CD4-positive, alpha-beta T cell treated with Interleukin-4 for 1 hour (primary cell): ENCODE measurements at regions not wholly inside any gene's neighbourhood (a gene's known extent, or its start where the extent isn't known, plus 50 kb on each side); places are given as distances from the start of the nearest gene placed in this dataset.

Experiments
- DNase-seq, 2 donors: peaks; one replicate each; pipeline ENCODE4 v3.0.0-alpha.2; 2020 to 2022

DNA sequence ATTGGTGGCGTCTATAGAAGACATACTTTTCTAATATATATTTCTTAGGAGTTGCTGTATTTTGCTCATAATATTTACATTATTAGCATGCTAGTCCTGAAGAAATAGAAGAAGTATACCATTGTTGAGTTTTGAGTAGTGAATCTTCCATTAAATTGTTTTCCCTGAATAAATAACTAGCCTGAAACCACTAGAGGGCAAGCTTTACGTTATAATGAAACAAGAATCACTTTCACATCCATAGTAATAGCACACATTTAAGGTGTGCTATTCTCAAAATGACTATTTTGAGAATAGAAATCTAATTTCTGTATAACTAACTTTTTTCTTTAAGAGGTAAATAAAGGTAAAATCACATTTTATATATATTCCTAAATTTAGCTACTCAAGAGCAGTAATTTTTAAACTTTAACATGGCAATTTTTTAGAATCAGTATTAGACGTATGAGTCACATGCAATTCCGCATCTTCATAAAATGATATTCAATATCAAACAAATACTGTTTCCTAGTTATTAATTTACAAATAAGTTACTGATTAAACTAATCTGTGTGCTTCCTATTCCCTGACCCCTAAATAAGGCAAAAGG lies 213.2 kb upstream of the MANEA start:
- peak in 1 of 2 donors; percentile 2 for DNase-seq

DNA sequence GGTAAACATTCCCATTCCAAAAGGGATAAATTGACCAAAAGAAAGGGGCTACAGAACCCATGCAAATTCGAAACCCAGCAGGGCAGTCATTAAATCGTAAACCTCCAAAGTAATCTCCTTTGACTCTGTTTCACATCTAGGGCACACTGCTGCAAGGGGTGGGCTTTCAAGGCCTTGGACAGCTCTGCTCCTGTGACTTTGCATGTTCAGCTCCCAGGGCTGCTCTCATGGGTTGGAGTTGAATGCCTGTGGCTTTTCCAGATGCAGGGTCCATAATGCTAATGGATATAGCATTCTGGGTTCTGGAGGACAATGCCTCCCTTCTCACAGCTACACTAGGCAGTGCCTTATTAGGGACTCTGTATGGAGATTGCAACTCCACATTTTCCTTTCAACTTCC lies 211.9 kb upstream of the MANEA start:
- DNase-seq = no peak

DNA sequence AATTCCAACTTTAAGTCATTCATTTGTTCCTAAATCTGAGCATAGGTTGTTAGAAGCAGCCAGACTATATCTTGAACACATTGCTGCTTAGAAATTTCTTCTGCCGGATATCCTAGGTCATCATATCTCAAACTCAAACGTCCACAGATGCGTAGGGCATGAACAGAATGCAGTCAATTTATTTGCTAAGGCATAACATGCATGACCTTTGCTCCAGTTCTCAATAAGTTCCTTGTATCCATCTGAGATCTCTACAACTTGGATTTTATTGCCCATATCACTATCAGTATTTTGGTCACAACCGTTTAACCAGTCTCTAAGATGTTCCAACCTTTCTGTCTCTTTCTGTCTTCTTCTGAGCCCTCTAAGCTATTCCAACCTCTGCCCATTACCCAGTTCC lies 210.9 kb upstream of the MANEA start:
- no peak for DNase-seq

DNA sequence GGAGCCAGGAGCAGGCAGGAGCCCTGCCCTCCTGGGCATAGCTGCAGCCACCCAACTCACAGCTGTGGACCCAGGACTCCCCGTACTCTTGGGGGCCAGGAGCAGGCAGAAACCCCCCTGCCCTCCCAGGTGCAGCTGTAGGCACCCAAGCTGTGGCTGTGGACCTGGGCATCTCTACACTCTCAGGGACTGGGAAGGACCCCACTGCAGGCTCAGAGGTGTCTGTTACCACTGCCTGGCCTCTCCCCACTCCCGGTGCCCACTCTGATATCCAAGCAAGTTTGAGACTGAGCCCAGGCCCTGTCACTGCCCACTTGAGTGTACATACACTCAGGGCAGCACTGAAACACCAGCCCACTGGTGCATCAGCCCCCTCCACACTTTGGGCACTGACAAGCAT lies 193.5 kb upstream of the MANEA start:
- DNase-seq = no peak

DNA sequence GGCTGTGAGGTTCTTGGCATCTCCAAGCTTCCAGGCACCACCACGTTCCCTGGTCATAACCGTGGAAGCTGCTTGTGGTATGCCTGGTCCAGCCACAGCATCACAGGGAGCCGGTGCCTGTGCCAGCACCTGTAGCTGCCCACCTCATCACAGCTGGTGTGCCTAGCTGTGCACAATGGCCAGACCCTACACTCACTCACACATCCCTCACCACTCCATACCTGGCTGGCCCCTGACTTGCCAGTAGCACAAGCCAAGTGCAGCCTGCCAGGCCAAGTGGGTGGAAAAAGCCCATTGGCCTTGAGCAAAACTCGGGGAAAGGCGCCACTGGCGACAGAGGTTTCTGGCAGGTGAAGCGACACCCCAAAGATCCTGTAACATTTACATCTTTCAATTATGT lies 192.3 kb upstream of the MANEA start:
- DNase-seq = no peak

DNA sequence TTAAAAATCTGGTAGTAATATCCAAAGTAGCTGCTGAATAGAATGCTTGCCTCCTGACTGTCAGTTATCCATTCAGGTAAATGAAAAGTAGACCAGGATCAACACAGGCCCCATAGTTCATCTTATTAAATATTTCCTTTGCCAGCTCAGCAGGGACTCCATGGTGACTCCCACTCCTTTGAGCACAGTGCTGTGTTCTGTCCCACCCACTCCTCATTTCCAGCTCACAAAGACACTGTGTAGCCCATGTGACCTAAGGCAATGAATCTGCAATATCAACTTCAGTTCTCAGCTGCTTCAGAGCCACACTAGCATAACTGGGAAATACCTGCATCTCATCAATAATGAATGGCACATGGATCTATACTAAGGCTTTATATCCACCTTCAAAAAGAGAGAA lies 189.5 kb upstream of the MANEA start:
- DNase-seq = no peak

DNA sequence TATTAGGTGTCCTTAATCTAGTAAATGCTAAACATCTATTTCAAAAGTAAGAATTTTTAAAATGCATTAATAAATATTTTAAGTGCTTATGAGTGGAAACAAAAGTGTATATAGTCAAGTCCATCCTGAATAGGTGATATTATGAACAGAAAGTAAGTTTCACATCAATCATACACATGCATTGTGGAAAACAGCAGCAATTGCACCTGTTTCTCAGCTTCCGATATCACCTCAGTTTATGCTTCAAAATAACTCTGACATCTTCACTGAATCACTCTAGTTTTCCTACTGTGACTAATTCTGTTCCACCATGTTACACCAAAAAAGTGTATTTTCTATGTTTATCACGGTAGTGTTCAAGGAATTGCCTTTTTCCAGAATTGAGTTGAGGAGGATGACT lies 172.6 kb upstream of the MANEA start:
- DNase-seq = no peak

DNA sequence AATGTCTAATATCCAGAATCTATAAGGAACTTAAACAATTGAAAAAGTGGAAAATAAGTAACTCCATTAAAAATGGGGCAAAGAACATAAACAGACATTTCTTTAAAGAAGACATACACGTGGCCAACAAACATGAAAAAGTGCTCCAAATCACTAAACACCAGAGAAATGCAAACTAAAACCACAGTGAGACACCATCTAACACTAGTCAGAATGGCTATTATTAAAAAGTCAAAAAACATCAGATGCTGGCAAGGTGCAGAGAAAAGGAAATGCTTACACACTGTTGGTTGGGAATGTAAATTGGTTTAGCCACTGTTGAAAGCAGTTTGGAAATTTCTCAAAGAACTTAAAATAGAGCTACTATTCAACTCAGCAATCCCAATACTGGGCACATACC lies 169.2 kb upstream of the MANEA start:
- no peak for DNase-seq

DNA sequence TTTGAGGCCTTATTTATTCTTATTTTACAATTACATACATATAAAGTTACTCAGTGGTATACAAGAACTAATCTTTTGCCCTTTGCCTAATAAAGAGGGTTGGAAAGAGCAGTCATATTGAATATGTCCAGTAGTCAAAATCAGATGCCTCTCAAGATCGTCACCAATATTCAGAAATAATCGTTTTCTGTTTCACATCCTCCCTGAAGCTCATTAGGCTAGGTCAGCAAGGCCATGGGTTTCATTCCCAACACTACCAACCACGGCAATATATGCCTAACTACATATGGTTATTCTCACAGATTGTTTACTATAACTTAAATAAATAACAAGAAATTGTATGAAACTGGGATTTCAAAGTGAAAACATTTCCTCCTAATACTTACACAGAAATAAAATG lies 167.2 kb upstream of the MANEA start:
- no peak for DNase-seq

DNA sequence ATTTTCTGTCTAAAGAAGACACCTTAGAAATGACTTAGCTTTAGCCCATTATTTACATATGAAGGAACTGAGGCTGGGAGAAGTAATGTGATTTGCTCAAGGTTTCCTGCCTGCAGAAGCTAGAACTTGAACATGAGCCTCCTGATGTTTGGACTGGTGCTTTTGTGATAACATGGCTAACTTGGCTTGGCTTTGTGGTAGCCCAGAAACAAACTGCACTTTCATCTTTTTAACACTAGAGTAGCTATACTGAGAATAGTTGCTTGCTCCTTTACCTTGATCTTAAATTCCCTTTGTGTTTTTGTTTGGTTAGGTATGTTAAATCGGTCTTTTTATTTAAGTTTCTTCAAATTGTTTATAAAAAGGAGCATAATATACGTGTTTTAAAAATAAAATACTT lies 163.5 kb upstream of the MANEA start:
- DNase-seq = no peak

DNA sequence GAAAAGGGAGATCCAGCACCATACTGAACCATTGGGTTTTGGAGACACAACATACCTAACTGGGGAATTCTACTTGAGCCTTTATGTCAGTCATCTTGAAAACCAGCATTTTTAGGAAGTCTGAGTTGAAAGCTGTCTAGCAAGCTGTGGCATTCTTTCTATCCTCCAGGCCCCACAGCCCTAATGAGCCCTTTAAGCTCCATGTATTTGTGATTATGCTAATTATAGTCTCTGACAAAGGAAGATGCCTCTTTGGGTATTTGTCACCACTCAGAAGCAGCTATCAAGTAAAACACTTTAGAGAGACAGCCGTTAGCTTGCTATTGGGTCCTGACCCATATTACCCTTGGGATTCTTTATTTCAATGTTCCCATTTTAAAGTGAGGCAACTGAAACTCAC lies 159.5 kb upstream of the MANEA start:
- DNase-seq = no peak

DNA sequence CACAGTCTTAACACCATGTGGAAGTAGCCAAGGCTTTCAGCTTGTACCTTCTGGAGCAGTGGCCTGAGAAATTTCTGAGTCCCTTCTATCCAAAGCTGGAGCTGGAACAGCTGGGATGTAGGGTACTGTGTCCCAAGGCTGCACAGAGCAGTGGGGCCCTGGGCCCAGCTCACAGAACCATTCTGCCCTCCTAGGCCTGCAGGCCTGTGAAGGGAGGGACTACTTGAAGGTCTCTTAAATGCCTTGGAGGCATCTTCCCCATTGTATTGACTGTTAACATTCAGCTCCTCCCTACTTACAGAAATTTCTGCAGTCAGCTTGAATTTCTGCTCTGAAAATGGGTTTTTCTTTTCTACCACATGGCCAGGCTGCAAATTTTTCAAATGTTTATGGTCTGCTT lies 156.5 kb upstream of the MANEA start:
- DNase-seq = no peak

DNA sequence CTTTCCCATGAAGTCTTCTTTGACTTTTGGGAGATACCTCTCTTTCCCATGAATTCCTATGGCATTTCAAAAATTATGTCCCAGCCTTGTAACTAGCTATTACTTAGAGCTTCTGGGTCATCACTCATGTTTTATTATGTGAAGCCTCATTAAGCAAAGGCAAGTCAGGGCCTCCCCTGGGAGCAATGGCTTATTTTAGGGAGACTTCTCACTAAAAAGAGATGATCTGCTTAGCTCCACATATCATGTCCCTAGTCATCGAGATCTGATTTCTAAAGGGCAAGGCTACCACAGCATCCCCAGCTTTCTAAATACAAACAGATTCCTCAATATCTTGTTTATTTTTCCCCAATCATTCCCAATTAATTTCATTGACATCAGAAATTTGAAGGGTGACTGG lies 154.0 kb upstream of the MANEA start:
- DNase-seq = no peak

DNA sequence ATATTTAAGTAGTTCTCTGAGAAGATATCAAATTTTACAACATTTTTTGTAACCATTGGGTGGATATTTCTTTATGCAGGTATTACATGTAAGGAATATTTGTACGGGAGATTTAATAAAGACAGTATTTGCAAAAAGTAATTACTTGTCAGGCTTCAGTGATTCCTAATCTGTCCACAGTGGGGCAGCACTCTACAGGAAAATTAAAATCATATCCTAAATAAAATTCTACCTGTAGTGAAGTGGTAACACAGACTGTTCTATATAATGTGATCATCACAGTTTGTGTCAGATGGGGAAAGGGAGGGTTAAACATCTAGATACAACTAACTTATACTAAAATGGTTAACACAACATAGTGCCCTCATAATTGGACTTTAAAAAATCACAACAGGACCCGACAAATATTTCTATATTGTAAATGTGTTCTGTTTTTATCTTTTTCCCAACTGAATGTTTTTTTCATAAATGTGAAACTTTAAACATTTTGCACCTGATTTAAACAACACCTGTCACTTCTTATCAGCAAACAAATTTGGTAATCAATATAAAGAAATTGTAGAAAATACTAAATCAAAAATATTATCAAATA lies 145.6 kb upstream of the MANEA start:
- DNase-seq = peak in 1 of 2 donors; percentile 47

DNA sequence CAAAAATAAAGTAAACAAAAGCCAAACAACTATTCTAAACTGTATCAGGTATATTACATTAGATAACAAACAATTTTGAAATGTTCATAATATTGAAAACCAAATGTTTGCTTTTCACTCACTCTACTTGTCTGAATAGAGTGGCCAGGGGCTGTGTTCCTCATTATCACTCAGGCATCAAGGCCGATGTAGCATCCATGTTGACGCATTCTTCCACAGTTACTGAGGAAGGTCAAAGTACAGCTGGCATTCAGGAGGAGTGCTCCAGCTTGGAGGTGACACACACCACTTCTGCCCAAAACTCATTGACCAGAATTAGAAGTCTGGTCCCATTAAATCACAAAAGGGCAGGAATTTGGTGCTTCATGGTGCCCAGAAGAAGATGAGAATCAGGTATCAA lies 137.6 kb upstream of the MANEA start:
- no peak for DNase-seq

DNA sequence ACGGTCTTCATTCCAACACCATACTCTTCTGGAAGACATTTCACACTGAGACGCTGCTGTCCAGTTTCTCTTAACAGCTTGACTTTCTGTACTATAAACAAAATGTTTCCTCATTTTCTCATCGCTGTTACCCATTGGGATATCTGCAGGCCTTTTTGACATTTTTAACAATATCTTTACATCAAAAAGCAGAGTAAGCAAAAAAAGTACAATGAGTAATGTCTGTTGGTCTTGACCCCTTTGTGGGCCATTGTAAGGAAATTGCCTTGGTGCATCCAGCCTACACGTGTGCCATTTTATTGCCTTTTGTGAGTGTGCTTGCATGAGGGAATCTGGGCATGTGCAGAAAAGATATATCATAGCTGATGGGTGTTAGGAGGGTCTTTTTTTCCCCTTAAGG lies 129.1 kb upstream of the MANEA start:
- DNase-seq = no peak

DNA sequence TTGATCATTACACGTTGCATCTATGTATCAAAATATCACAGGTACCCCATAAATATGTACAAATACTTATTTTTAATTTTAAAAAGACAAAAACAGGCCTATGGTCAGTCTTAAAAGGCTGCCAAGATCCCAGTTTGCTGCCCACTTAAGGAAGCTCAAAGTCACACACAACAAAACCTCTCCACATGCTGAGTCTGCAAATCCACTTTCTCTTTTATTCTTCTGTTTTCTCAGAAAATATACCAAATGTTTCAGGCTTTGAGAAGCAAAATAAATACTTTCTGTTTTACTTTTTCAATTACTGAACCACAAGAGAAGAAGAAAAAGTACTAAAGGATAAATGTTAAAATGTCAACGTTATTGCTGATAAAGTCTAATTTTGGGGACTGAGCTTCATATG lies 107.8 kb upstream of the MANEA start:
- no peak for DNase-seq

DNA sequence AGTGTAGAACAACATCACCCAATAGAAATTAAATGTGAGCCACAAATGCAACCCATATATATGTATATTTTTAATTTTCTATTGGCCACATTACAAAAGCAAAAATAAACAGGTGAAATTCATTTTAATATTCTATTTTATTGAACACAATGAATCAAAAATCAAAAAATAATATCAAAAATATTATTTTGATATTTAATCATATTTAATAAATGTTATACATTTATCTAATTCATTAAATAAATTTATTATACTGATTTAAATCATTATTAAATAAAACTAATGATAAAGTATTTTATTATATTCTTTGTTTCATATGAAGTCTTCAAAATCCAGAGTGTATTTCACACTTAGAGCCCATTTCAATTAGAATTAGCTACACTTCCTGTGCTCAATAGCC lies 98.4 kb upstream of the MANEA start:
- no peak for DNase-seq

DNA sequence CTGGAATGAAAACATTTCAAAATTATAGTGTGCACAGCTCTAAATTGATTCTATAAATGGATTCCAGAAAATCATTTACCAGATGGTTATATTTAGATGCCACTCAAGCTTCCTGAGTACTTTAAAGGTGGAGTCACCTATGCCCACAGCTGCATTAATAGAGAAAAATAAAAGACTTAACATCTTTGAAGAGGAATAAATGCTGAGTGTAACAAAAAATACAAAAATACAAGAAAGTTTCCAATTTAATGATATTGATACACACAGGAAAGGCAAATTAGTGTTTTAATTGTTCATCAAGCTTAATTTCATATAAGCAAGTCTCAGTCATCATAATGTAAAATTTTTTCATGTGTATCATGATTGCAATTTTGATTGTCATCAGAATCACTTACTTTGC lies 89.5 kb upstream of the MANEA start:
- no peak for DNase-seq

DNA sequence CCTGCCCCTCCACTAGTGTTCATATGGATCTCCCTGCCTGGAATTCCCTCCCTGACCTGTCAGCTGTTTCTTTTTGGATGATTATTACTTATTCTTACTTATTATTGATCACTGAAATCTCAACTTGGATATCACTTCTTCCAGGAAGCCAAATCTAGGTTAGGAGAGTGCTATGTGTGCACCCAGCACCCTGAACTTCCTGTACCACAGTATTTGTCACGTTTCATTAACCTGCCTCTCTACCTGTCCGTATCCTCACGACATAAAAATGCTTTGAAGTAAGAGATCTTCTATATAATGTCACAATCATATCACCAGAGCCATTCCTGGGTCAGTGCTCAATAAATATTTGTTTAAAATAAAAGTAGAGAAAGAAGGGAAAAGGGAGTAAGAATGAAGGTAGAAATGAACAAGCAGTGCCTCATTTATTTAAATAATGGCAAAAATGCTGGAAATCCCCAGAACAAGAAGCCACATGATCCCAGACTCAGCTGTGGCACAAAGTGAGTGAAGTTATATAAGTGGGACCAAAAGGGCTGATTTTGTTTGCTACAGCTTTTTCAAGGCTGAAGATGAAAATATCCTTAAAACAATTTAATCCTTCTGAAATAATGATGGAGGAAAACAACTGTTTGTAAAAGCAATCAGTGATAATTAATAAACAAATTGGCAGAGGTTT lies 88.0 kb upstream of the MANEA start:
- peak in 1 of 2 donors; percentile 13 for DNase-seq

DNA sequence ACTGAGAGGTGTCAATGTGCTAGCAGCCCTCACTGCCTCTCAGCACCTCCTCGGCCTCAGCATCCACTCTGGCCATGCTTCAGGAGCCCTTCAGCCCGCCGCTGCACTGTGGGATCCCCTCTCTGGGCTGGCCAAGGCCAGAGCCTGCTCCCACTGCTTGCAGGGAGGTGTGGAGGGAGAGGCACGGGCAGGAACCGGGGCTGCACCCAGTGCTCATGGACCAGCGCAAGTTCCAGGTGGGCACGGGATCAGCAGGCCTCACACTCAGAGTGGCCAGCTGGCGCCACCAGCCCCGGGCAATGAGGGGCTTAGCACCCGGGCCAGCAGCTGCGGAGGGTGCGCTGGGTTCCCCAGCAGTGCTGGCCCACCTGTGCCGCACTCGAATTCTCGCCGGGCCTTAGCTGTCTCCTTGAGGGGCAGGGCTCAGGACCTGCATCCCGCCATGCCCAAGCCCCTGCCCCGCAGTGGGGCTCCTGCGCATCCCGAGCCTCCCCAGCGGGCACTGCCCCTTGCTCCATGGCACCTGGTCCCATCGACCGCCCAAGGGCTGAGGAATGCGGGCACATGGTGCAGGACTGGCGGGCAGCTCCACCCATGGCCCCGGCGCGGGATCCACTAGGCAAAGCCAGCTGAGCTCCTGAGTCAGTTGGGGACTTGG lies 80.4 kb upstream of the MANEA start:
- no peak for DNase-seq

DNA sequence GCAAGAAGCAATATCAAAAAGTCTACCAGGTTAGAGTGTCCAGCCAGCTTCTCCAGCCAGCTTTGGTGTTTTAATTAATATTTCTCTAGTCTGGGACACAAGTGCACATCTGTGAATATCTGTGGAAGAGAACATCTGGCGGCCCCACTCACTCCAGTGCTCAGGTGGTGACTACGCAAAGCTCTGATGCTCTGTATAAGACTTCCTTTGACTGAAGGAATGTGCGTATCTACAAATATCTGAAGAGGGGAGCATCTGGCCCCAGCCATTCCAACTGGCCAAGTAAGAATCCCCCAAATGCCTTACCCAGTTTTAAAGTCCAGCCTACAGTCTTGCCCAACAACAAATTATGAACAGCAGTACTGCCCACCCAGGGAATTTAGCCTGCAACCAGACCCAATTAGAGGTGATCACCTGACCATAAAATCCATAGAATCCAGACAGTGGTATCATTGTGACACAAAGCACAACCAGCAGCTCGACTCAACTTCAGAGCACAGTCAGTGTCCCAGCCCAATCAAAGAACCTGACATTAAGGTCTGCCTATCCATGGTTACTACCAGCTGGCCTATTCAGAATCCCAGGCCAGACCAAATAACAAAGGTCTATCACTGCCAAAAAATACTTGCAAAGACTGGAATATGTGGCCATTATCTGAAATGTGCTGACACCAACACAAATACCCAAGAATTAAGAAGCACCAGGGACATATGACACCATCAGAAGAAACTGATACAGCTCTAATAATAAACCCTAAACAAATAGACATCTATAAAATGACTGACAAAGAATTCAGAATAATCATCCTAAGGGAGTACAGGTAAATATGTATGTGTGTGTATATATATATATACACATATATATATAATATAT lies 76.1 kb upstream of the MANEA start:
- DNase-seq = no peak

DNA sequence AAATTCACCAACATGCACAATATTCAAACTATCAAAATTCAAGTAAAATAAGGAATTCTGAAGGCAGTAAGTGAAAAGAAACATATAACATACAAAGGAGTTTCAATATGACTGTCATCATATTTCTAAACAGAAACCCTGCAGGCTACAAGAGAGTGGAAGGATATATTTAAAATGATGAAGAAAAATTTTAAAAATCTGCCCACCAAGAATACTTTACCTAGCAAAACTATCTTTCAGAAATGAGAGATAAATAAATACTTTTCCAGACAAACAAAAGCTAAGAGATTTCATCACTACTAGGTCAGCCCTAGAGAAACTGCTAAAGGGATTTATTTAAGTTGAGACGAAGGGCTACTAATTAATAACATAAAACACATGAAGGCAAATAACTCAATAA lies 73.8 kb upstream of the MANEA start:
- no peak for DNase-seq
